ENCODE measurements at regions not wholly inside any gene's neighbourhood (a gene's known extent, or its start where the extent isn't known, plus 50 kb on each side); places are given as distances from the start of the nearest gene placed in this dataset.

- TF ChIP-seq TCF12 (IDR thresholded peaks at IDR 0.05; ENCODE audit: low read depth) (no peak), ZBTB7A (IDR thresholded peaks at IDR 0.05; ENCODE audit: low read depth) (no peak), TEAD4 (IDR thresholded peaks at IDR 0.05) (no peak), YY1 (IDR thresholded peaks at IDR 0.05; ENCODE audit: low read depth) (no peak), CEBPB (IDR thresholded peaks at IDR 0.05) (no peak), REST (IDR thresholded peaks at IDR 0.05; ENCODE audit: low read depth) (no peak), RAD21 (IDR thresholded peaks at IDR 0.05; ENCODE audit: low read depth) (no peak), EP300 (IDR thresholded peaks at IDR 0.05; ENCODE audit: borderline replicate concordance) (no peak), NFIC (IDR thresholded peaks at IDR 0.05) (no peak), FOXM1 (IDR thresholded peaks at IDR 0.05; ENCODE audit: borderline replicate concordance, low read depth) (no peak), USF1 (IDR thresholded peaks at IDR 0.05) (no peak), EGR1 (IDR thresholded peaks at IDR 0.05) (no peak)
- TF ChIP-seq, protein P1, sequence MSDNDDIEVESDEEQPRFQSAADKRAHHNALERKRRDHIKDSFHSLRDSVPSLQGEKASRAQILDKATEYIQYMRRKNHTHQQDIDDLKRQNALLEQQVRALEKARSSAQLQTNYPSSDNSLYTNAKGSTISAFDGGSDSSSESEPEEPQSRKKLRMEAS (IDR thresholded peaks at IDR 0.05) = no peak
Measured at GRCh38 chr6:128720891-128721290, 162.0 kb upstream of the LAMA2 start.

GRCh38 chr6:128719786-128720185, 163.2 kb upstream of the LAMA2 start:
- TF ChIP-seq RAD21 (IDR thresholded peaks at IDR 0.05; ENCODE audit: low read depth) (no peak), TCF12 (IDR thresholded peaks at IDR 0.05; ENCODE audit: low read depth) (no peak), EP300 (IDR thresholded peaks at IDR 0.05; ENCODE audit: borderline replicate concordance) (no peak), ZBTB7A (IDR thresholded peaks at IDR 0.05; ENCODE audit: low read depth) (no peak), REST (IDR thresholded peaks at IDR 0.05; ENCODE audit: low read depth) (no peak), TAF1 (IDR thresholded peaks at IDR 0.05; ENCODE audit: low read depth) (no peak), USF1 (IDR thresholded peaks at IDR 0.05) (no peak), CREB1 (IDR thresholded peaks at IDR 0.05; ENCODE audit: low read depth) (no peak), CEBPB (IDR thresholded peaks at IDR 0.05) (no peak), NFIC (IDR thresholded peaks at IDR 0.05) (no peak), TEAD4 (IDR thresholded peaks at IDR 0.05) (no peak), FOXM1 (IDR thresholded peaks at IDR 0.05; ENCODE audit: borderline replicate concordance, low read depth) (no peak), YY1 (IDR thresholded peaks at IDR 0.05; ENCODE audit: low read depth) (no peak), EGR1 (IDR thresholded peaks at IDR 0.05) (no peak)
- TF ChIP-seq, protein P1 (IDR thresholded peaks at IDR 0.05) = no peak

- TF ChIP-seq NFIC (IDR thresholded peaks at IDR 0.05) (no peak), TCF12 (IDR thresholded peaks at IDR 0.05; ENCODE audit: low read depth) (no peak), TAF1 (IDR thresholded peaks at IDR 0.05; ENCODE audit: low read depth) (no peak), EGR1 (IDR thresholded peaks at IDR 0.05) (no peak), YY1 (IDR thresholded peaks at IDR 0.05; ENCODE audit: low read depth) (no peak), USF1 (IDR thresholded peaks at IDR 0.05) (no peak), ZBTB7A (IDR thresholded peaks at IDR 0.05; ENCODE audit: low read depth) (no peak), CEBPB (IDR thresholded peaks at IDR 0.05) (no peak), CREB1 (IDR thresholded peaks at IDR 0.05; ENCODE audit: low read depth) (no peak), REST (IDR thresholded peaks at IDR 0.05; ENCODE audit: low read depth) (no peak), RAD21 (IDR thresholded peaks at IDR 0.05; ENCODE audit: low read depth) (no peak), FOXM1 (IDR thresholded peaks at IDR 0.05; ENCODE audit: borderline replicate concordance, low read depth) (no peak), TEAD4 (IDR thresholded peaks at IDR 0.05) (no peak), EP300 (IDR thresholded peaks at IDR 0.05; ENCODE audit: borderline replicate concordance) (no peak)
- TF ChIP-seq, protein P1 (IDR thresholded peaks at IDR 0.05) = no peak
Measured at GRCh38 chr6:128713461-128713860, 169.5 kb upstream of the LAMA2 start.

Data from Ishikawa (cell line).